ENCODE measurements at regions not wholly inside any gene's neighbourhood (a gene's known extent, or its start where the extent isn't known, plus 50 kb on each side); places are given as distances from the start of the nearest gene placed in this dataset.

GRCh38 chr9:115712981-115713380 lies 440.6 kb upstream of the PAPPA start:
- intact Hi-C loops (cut with DNase I) = no loop called here
- no peak for DNase-seq

- intact Hi-C loops (cut with DNase I) = no loop called here
- no peak for DNase-seq
Observed at GRCh38 chr9:115715666-115716065, 437.9 kb upstream of the PAPPA start.

GRCh38 chr9:115717298-115717697 lies 436.3 kb upstream of the PAPPA start:
- no peak for DNase-seq
- intact Hi-C loops (cut with DNase I) = no loop called here

DNA sequence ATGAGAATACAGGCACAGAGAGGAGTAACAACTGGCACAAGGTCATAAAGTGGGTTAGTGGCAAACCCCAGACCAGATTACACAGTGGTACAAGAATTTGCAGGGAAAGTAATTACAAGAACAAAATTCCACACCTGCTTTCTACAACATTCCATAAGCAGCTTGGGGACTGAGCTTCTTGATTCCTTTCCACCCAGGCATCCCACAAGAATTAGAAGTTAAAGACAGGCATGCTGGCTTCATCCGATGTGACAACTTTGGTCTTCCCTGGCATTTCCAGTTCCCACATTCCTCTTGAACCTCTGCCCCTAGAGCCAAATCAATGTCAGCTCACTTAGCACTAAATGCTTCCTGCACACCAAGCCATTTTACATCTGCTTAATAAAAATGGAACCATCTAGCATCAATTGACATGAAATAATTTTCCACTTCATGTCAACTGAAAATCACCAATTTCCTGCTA lies 435.8 kb upstream of the PAPPA start:
- intact Hi-C loops (cut with DNase I) = no loop called here
- DNase-seq = no peak

- intact Hi-C loops (cut with DNase I) = no loop called here
- no peak for DNase-seq
Observed at GRCh38 chr9:115730396-115730795, 423.2 kb upstream of the PAPPA start.

- intact Hi-C loops (cut with DNase I) = no loop called here
- no peak for DNase-seq
Observed at GRCh38 chr9:115730845-115731244, 422.7 kb upstream of the PAPPA start.

DNA sequence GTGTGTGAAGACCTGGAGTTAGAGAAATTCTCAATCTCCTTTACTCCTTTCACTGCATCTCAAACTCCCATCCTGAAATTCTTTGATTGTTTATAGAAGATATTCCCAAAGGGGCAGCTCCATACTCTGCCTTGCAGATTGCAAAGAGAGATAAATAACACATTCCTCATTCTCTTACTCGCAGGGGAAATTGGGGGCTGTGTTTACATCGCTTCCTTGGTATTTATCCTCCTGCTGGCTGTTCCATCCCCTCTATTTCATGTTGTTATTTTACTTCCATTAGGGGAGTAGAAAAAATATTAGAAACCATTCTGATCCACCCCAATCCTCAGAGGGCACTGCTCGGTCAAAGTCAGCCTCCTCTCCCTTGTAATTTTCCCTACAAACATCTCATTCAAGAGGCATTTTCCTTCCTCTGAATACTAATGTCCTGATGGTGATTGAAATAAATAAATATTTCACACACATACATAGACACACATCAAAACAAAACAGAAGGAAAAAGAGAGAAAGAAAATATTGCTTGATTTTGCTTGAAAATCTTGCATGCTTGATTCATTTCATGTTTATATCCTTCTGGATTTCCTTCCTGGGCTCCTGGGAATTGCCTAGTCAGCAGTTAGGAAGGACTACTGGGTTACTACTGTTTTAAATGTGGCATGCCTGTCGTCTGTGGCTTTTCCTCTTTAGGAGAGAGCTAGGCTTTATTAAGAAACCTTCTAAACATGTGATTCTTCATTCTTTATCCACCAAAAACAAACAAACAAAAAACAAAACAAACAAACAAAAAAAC lies 420.1 kb upstream of the PAPPA start:
- DNase-seq = no peak
- intact Hi-C loops (cut with DNase I) = no loop called here

DNA sequence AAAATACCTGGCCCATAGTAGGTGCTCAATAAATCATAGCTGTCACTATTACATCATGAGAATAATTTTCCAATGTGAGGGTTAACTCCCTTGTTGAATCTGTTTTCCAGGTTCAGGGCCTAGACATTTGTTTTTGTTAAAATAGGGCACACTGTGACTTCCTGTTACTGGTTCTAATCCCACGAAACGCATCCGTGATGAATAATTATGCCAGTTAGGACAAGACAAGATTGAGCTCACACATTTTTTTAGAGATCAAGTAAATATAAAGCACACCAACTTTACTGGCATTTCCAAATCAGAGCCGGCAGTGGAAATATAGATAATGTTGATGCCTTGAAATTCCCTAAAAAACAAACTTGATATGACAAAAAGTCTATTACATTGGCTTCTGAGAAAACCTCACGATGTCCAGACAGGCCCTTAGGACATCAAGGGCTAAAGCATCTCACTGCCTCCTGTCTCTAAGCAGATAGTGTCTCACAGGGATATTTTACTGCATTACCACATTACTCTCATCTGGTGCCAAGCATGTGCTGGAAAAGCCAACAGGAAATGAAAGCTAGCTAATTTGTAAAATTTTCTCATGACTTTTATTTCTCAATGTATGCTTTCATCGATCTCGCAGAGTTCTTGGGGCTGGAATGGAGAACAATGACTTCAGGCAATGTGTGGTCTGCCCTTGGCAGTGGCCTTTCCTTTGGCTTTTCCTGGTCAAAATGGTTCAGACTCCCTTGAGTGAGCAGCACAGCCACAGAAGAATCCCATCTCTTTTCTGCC lies 414.3 kb upstream of the PAPPA start:
- intact Hi-C loops (cut with DNase I) = no loop called here

GRCh38 chr9:115740986-115741385 lies 412.6 kb upstream of the PAPPA start:
- intact Hi-C loops (cut with DNase I) = no loop called here
- DNase-seq = no peak

More for the DNA sequence above, 414.3 kb upstream of the PAPPA start:
- DNase-seq = no peak

DNA sequence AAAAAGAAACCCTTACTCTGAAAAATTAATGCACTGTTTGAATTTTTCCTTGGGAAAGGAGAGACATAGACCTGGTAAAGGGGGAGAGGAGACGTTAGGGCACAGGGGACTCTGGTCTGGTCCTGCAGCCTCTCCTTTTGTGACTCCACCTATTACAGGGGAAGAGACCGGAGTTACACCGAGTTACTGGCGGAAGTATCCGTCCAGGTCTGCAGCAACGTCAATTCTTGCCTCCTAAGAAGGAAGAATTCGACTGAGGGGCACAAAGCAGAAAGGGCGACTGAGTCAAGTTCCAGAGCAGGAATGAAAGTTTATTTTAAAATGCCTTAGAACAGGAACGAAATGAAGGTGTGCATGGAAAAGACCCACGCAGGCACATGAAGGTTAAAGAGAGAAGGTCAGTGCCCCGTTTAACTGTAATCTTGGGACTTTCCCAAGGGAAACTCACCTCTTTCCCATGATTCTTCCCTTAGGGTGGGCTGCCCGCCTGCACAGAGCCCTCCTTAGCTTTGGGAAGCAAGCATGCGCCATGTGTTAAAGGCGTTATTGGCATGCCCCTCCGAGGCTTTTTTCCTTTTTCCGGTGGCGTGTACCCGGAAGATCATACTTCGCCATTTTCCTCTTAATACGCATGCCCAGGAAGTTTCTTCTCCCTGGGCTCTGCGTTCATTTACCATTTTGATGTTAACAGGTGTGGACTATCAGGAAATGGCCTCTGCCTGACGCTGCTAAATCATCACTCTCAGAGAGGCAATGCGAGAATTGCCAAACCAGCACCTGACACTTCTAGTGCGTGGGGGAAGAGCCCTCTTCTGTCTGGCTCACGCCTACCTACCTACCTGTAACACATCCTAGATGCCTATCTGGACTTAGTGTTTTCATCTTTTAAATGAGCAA lies 409.6 kb upstream of the PAPPA start:
- intact Hi-C loops (cut with DNase I) = no loop called here
- no peak for DNase-seq

- intact Hi-C loops (cut with DNase I) = no loop called here
- DNase-seq = no peak
Observed at GRCh38 chr9:115746496-115746895, 407.1 kb upstream of the PAPPA start.

DNA sequence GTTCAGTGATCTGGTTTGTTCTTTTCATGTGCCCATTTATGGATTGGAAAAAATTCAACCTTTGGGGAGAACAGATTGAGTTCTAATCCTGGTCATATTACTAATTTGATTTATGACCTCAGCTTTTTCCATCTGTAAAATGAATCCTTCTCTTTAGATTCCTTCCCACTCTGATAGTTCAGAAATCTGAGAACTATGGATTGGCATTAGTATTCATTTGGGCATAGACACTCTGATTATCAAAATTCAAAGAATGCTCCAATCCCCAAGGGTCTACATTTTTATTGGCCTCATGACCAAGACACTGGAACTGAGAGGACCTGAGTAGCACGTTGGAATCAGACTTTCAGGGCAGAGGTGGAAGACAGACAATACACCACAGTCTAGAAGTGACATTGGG lies 405.9 kb upstream of the PAPPA start:
- DNase-seq = no peak
- intact Hi-C loops (cut with DNase I) = no loop called here

DNA sequence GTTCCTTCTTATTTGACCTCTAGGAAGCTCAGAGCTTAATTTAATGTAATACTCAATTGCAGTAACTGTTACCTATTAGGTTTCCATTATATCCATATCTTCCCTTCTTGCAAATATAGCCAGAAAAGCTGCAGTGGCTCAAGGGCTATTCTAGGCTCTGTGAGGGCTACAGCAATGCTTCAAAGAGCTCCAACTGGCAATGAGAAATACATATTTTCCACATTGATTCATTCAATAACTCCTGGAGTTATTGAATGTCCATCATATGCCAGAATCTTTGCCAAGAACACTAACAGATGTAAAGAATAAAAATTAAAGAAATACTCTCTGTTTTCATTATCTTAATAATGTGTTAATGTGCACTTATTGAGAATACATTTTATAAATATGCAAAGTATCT lies 396.9 kb upstream of the PAPPA start:
- DNase-seq = no peak
- intact Hi-C loops (cut with DNase I) = no loop called here

DNA sequence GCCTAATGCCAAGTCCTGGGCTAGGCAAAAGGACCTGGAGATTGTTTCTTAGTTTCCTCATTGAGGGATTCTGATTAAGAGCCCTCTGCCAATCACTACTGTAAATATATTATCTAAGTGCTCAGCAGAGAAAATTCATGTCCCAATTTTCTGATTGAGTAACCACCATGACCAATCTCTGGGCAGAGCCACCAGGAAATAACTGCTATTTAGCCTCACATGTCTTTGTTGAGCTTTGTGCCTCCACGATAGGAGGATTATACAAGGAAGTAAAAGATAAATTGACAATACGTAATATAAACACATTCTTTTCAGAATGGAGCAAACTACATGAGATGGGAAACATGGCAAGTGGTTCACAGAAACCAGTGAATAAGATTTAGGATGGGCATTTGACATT lies 396.1 kb upstream of the PAPPA start:
- no peak for DNase-seq
- intact Hi-C loops (cut with DNase I) = no loop called here

- DNase-seq = no peak
- intact Hi-C loops (cut with DNase I) = no loop called here
Observed at GRCh38 chr9:115758441-115758840, 395.1 kb upstream of the PAPPA start.

DNA sequence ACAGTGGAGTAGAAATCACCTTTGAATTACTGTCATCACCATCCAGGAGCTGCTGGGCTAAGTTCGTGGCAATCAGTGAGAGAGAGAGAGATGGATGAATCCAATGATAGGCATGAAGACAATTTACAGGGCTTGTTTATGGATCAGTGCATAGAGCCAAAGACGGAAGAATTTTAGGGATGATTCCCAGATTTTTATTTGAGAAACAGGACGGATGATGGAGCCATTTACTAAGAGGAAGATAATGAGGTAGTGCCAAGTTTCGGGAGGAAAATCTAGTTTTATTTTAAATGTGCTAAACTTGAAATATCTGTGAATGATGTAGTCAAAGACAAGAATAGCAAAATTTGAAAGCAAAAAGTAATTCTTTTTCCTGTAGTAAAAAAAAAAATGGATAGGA lies 394.2 kb upstream of the PAPPA start:
- DNase-seq = no peak
- intact Hi-C loops (cut with DNase I) = no loop called here

GRCh38 chr9:115764645-115765044 lies 388.9 kb upstream of the PAPPA start:
- DNase-seq = no peak
- intact Hi-C loops (cut with DNase I) = no loop called here

DNA sequence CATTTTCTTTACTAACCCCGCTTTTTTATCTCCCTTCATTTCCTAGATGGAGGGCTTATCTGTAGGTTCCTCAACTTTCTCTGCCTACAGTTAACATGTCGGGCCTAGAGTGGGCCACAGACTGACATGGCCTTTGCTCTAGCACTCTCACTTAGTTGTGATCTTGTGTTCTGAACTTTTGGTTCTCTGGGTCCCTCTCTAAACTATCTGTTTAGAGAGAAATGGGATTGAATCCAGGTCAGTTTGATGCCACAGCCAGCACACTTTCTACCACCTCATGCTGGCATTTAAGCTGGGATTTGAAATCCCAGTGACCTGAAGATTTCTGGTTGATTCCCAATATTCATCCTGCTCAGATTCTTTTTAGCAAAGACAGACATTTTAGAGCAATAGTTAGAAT lies 388.5 kb upstream of the PAPPA start:
- intact Hi-C loops (cut with DNase I) = no loop called here
- DNase-seq = no peak

DNA sequence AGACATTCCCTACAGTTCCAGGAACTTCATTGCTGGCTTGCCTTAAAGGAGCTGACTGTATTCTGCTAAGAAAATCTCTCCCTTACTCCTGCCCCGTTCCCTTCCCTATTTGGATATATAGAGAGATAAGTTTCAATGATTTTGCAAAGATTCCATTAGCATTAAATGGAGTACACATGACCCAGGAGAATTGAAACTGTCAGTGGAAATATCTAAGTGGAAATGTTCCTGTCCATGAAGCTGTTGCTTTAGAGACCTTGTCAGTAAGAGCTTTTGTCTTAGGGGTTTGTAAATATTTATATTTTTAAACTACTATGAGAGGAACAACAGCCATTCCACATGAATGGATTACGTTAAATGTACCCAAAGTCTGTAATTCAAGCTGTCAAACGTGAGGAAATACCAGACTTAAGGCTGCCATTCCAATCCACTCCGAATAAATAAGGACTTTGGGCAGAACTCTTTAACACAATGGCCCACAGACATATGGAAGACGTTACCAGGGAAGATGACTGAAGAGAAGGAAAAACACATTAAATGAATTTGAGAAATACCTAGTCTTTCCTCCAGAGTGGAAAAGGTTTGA lies 387.1 kb upstream of the PAPPA start:
- no peak for DNase-seq
- intact Hi-C loops (cut with DNase I) = no loop called here

All from head of caudate nucleus (tissue), 42 donors.